GM19438 (cell line): ENCODE measurements at regions not wholly inside any gene's neighbourhood (a gene's known extent, or its start where the extent isn't known, plus 50 kb on each side); places are given as distances from the start of the nearest gene placed in this dataset.
"Not testable (repeated sequence)": the region's sequence is repeated elsewhere in the genome, so short reads cannot be mapped to it uniquely, and the experiment has no call there.

Experiments used
- ATAC-seq: cut with Tn5 transposase; IDR thresholded peaks from one replicate; pipeline ENCODE4 v1.9.1; 2021; ENCODE audit warnings: low read depth; ENCODE audit not compliant: unreplicated experiment

- no peak for ATAC-seq
Observed at GRCh38 chr4:188430384-188430783, 291.1 kb downstream of the TRIML1 start.

GRCh38 chr4:188432328-188432727 is 293.1 kb downstream of the TRIML1 start:
- no peak for ATAC-seq

GRCh38 chr4:188433741-188434315 is 294.6 kb downstream of the TRIML1 start:
- ATAC-seq, result no peak

- ATAC-seq, result no peak
Observed at GRCh38 chr4:188434643-188435042, 295.4 kb downstream of the TRIML1 start.

GRCh38 chr4:188435381-188435780 is 296.1 kb downstream of the TRIML1 start:
- no peak for ATAC-seq

- ATAC-seq, result no peak
Observed at GRCh38 chr4:188437535-188437934, 298.3 kb downstream of the TRIML1 start.

- ATAC-seq, result not testable (repeated sequence)
Observed at GRCh38 chr4:188438391-188438824, 299.2 kb downstream of the TRIML1 start.

- ATAC-seq, result no peak
Observed at GRCh38 chr4:188439641-188440311, 300.5 kb downstream of the TRIML1 start.

GRCh38 chr4:188444500-188444899 is 305.3 kb downstream of the TRIML1 start:
- no peak for ATAC-seq

- not testable (repeated sequence) for ATAC-seq
Observed at GRCh38 chr4:188448996-188449395, 309.8 kb downstream of the TRIML1 start.

GRCh38 chr4:188450571-188450970 is 311.3 kb downstream of the TRIML1 start:
- ATAC-seq, result no peak

GRCh38 chr4:188452097-188452496 is 312.9 kb downstream of the TRIML1 start:
- no peak for ATAC-seq

- no peak for ATAC-seq
Observed at GRCh38 chr4:188454575-188454974, 315.3 kb downstream of the TRIML1 start.

GRCh38 chr4:188455062-188455752 is 316.0 kb downstream of the TRIML1 start:
- no peak for ATAC-seq

GRCh38 chr4:188459381-188459780 is 320.1 kb downstream of the TRIML1 start:
- ATAC-seq, result no peak

- ATAC-seq, result no peak
Observed at GRCh38 chr4:188463909-188464308, 324.7 kb downstream of the TRIML1 start.

GRCh38 chr4:188466001-188466400 is 326.8 kb downstream of the TRIML1 start:
- ATAC-seq, result no peak

- ATAC-seq, result no peak
Observed at GRCh38 chr4:188484256-188484655, 345.0 kb downstream of the TRIML1 start.

GRCh38 chr4:188485906-188486305 is 346.7 kb downstream of the TRIML1 start:
- ATAC-seq, result no peak

GRCh38 chr4:188492886-188493285 is 353.6 kb downstream of the TRIML1 start:
- ATAC-seq, result no peak

- no peak for ATAC-seq
Observed at GRCh38 chr4:188495169-188495568, 355.9 kb downstream of the TRIML1 start.

GRCh38 chr4:188511431-188511830 is 372.2 kb downstream of the TRIML1 start:
- ATAC-seq, result no peak
